Bronchial epithelial cell (primary cell): ENCODE measurements at regions not wholly inside any gene's neighbourhood (a gene's known extent, or its start where the extent isn't known, plus 50 kb on each side); places are given as distances from the start of the nearest gene placed in this dataset.

Experiments used
- DNase-seq: peaks from one replicate; pipeline ENCODE4 v3.0.0-alpha.2; 2010; ENCODE audit warnings: low read depth
- FAIRE-seq: peaks from 2 replicates; lab custom pipeline; 2011; peaks lifted over from hg19 to GRCh38; lab: Jason Lieb, UNC
- H3K27me3 ChIP-seq: 2 replicates; pipeline ENCODE4 v1.5.1; 2011; ENCODE audit warnings: low read length; ENCODE audit not compliant: control insufficient read depth, insufficient read depth
- H3K36me3 ChIP-seq: 2 replicates; pipeline ENCODE4 v1.5.1; 2011; ENCODE audit warnings: low read length; ENCODE audit not compliant: control insufficient read depth, insufficient read depth
- H3K4me3 ChIP-seq: 2 replicates; pipeline ENCODE4 v1.5.1; 2011; ENCODE audit warnings: mild to moderate bottlenecking, low read depth, low read length, control low read depth
- CTCF ChIP-seq: IDR thresholded peaks from 2 replicates; pipeline ENCODE4 v1.5.1; 2011; ENCODE audit warnings: mild to moderate bottlenecking, moderate library complexity, low read length, control low read depth, inconsistent platforms; ENCODE audit not compliant: insufficient read depth, severe bottlenecking

GRCh38 chr3:117619805-117620204, 910.2 kb downstream of the TUSC7 start:
- no peak for TF ChIP-seq CTCF

GRCh38 chr3:117622171-117622841, 912.7 kb downstream of the TUSC7 start:
- H3K36me3 ChIP-seq = no peaks in the 10 kb centered on the region
- no peaks in the 10 kb centered on the region for H3K27me3 ChIP-seq
- H3K4me3 ChIP-seq = no peak overlapping the region
- DNase-seq (peak; percentile 96), FAIRE-seq (no peak)
- no peak for TF ChIP-seq CTCF

More at GRCh38 chr3:117619805-117620204, 910.2 kb downstream of the TUSC7 start:
- no peaks in the 10 kb centered on the region for H3K36me3 ChIP-seq
- H3K27me3 ChIP-seq = no peaks in the 10 kb centered on the region
- H3K4me3 ChIP-seq = no peak overlapping the region
- no peak for DNase-seq
- FAIRE-seq = no peak

GRCh38 chr3:117624424-117624823, 914.8 kb downstream of the TUSC7 start:
- Histone ChIP-seq H3K36me3 (no peaks in the 10 kb centered on the region), H3K27me3 (no peaks in the 10 kb centered on the region), H3K4me3 (no peak overlapping the region)
- TF ChIP-seq CTCF = no peak
- FAIRE-seq = no peak
- DNase-seq = peak; percentile 82

- DNase-seq (no peak), FAIRE-seq (no peak)
- H3K36me3 ChIP-seq = no peaks in the 10 kb centered on the region
- no peaks in the 10 kb centered on the region for H3K27me3 ChIP-seq
- H3K4me3 ChIP-seq = no peak overlapping the region
- TF ChIP-seq CTCF = no peak
These were observed 915.6 kb downstream of the TUSC7 start for GRCh38 chr3:117625174-117625573.

GRCh38 chr3:117626577-117626976, 917.0 kb downstream of the TUSC7 start:
- FAIRE-seq = no peak
- no peak overlapping the region for H3K4me3 ChIP-seq
- H3K27me3 ChIP-seq = no peaks in the 10 kb centered on the region
- DNase-seq = no peak
- no peak for TF ChIP-seq CTCF
- no peaks in the 10 kb centered on the region for H3K36me3 ChIP-seq

GRCh38 chr3:117628823-117629291, 919.3 kb downstream of the TUSC7 start:
- FAIRE-seq = no peak
- Histone ChIP-seq H3K36me3 (no peaks in the 10 kb centered on the region), H3K4me3 (no peak overlapping the region), H3K27me3 (no peaks in the 10 kb centered on the region)
- no peak for TF ChIP-seq CTCF
- peak; percentile 61 for DNase-seq
